Stomach (tissue), 8 donors: ENCODE measurements at regions not wholly inside any gene's neighbourhood (a gene's known extent, or its start where the extent isn't known, plus 50 kb on each side); places are given as distances from the start of the nearest gene placed in this dataset.

Source experiments
- DNase-seq, 2 donors: peaks; one replicate each; pipeline versions ENCODE4 v3.0.0 to v3.0.0-alpha.2; 2013 to 2019
- H3K27ac ChIP-seq, 5 donors: fragments of 200-600 bp in 4 of 5; sonication (generic) in 4 of 5; one replicate each; pipeline ENCODE4 v1.5.1; 2013 to 2019; ENCODE audit warnings: mild to moderate bottlenecking in 1 of 5, moderate library complexity in 1 of 5
- H3K27me3 ChIP-seq, 3 donors: fragments of 200-600 bp; sonication (generic); one replicate each; pipeline ENCODE4 v1.5.1; 2017 to 2019; ENCODE audit warnings: mixed run types in 1 of 3
- H3K36me3 ChIP-seq, 4 donors: fragments of 200-600 bp; sonication (generic); 1 replicate in 3 of 4; 2 replicates in 1 of 4; pipeline ENCODE4 v1.5.1; 2016 to 2019
- H3K4me1 ChIP-seq, 4 donors: fragments of 200-600 bp; sonication (generic); one replicate each; pipeline ENCODE4 v1.5.1; 2016 to 2019
- H3K4me3 ChIP-seq, 4 donors: fragments of 200-600 bp; sonication (generic) in 3 of 4; one replicate each; pipeline ENCODE4 v1.5.1; 2016 to 2019; ENCODE audit warnings: mild to moderate bottlenecking in 1 of 4
- H3K9me3 ChIP-seq, 4 donors: fragments of 200-600 bp; sonication (generic); one replicate each; pipeline ENCODE4 v1.5.1; 2016 to 2019
- EP300 ChIP-seq: sonication (generic); formaldehyde crosslinking; IDR thresholded peaks from one replicate; pipeline ENCODE4 v1.6.1; 2017; ENCODE audit warnings: antibody characterized with exemption
- POLR2A ChIP-seq, 4 donors: fragments of 450-650 bp; IDR thresholded peaks; one replicate each; pipeline ENCODE4 v1.6.1; 2016; ENCODE audit warnings: antibody characterized with exemption in 4 of 4, control low read depth in 2 of 4, mild to moderate bottlenecking in 1 of 4, moderate library complexity in 1 of 4
- POLR2AphosphoS5 ChIP-seq, 3 donors: sonication (generic); formaldehyde crosslinking; IDR thresholded peaks; one replicate each; pipeline ENCODE4 v1.6.1; 2016; ENCODE audit warnings: antibody characterized with exemption in 3 of 3
- WGBS, 5 donors: extraction: QIAGEN DNeasy Blood & Tissue Kit in 3 of 5; methylation state at CpG; one replicate each; pipeline versions ENCODE4 v1.1.5 to v1.1.7; 2013 to 2018; 5-methylcytosine and 5-hydroxymethylcytosine counted together
- intact Hi-C: fragments of 100-400 bp; cut with DNase I; formaldehyde crosslinking; loops from one replicate; pipeline ENCODE4 v1.15.1; 2023; ENCODE audit warnings: low total_unique reads
- TF ChIP-seq, protein P1 (sequence below), 7 experiments: fragments of 450-650 bp in 4 of 7; fragments of 200-600 bp in 3 of 7; sonication (generic) in 3 of 7; IDR thresholded peaks; one replicate each; pipeline ENCODE4 v1.5.1; 2016 to 2019; ENCODE audit warnings: antibody characterized with exemption in 7 of 7, control low read depth in 2 of 7, mild to moderate bottlenecking in 1 of 7
- donor health status: healthy with polysubstance abuse.
- donor health status: Bipolar disorder and iron deficiency.
- donor health status: healthy.

DNA sequence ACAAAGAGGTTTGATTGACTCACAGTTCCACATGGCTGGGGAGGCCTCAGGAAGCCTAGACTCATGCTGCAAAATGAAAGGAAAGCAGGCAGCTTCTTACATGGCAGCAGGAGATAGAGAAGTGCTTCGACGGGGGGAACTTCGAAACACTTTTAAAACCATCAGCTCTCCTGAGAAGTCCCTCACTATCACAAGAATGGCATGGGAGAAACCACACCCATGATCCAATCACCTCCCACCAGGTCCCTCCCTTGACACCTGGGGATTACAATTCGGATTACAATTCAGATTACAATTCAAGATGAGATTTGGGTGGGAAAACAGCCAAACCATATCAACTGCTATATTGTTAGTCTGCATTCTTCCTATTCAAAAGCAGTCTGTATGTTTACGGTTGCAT is 322.3 kb upstream of the ISL1 start:
- Histone ChIP-seq H3K27ac (no peak overlapping the region), H3K4me1 (no peaks in the 10 kb centered on the region), H3K4me3 (no peak overlapping the region), H3K27me3 (no peaks in the 10 kb centered on the region), H3K9me3 (peaks cover 0 to 17% (median 13%) of the 10 kb centered on the region in 4 donors), H3K36me3 (no peaks in the 10 kb centered on the region)
- TF ChIP-seq EP300: no peak
- TF ChIP-seq POLR2A (IDR thresholded peaks at IDR 0.05): no peak
- TF ChIP-seq POLR2AphosphoS5 (IDR thresholded peaks at IDR 0.05): no peak
- TF ChIP-seq, protein P1, sequence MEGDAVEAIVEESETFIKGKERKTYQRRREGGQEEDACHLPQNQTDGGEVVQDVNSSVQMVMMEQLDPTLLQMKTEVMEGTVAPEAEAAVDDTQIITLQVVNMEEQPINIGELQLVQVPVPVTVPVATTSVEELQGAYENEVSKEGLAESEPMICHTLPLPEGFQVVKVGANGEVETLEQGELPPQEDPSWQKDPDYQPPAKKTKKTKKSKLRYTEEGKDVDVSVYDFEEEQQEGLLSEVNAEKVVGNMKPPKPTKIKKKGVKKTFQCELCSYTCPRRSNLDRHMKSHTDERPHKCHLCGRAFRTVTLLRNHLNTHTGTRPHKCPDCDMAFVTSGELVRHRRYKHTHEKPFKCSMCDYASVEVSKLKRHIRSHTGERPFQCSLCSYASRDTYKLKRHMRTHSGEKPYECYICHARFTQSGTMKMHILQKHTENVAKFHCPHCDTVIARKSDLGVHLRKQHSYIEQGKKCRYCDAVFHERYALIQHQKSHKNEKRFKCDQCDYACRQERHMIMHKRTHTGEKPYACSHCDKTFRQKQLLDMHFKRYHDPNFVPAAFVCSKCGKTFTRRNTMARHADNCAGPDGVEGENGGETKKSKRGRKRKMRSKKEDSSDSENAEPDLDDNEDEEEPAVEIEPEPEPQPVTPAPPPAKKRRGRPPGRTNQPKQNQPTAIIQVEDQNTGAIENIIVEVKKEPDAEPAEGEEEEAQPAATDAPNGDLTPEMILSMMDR (IDR thresholded peaks at IDR 0.05): no peak
- WGBS, 5 donors: 63 to 71% (median 69%) methylated on average over 5 of the region's 5 CpGs
- no peak for DNase-seq
- intact Hi-C loops: no loop called here

DNA sequence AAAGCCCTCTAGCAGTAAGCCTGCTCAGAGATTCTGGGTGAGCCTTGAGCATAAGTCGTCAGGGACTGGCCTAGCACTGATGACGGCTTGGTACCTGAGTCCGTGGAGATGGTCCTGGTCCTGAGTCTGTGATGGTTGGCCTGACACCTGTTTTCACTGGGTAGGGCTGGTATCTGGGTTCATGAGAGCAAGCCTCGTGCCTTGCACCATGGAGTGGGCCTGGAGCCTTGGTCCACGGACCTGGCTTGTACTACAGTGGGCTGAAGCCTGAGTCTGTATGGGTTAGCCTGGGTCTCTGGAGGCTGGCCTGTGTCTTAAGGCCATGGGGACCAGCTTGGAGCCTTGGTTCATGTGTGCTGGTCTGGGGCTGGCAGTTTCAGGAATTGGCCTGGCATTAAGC is 310.3 kb upstream of the ISL1 start:
- 82 to 91% (median 89%) methylated on average over 3 to 5 of the region's 5 CpGs for WGBS, 5 donors

DNA sequence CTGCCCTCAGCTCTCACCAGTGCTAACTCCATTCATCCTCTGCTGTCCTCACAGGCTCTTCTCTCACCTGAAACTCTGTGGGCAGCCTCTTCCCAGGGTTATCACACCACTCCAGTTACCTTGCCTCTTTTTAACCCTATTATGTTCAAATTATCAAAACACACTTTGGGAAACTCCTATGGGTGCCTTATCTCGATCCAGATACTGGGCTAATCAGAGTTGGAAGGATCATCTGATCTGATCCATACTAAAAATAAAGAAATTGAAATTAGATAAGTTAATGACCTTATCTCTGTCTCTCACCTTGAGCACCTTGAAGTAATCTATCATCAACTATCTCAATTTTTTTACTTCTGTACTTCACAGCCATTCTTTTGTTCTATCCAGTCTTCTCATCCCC is 300.5 kb upstream of the ISL1 start:
- intact Hi-C loops: no loop called here
- Histone ChIP-seq H3K27ac (no peak overlapping the region), H3K36me3 (no peaks in the 10 kb centered on the region), H3K27me3 (no peaks in the 10 kb centered on the region), H3K9me3 (no peaks in the 10 kb centered on the region), H3K4me1 (no peaks in the 10 kb centered on the region), H3K4me3 (no peak overlapping the region)
- no peak for DNase-seq
- WGBS, 5 donors: 31 to 58% (median 38%) methylated on average over 1 of the region's 1 CpG
- TF ChIP-seq EP300: no peak
- no peak for TF ChIP-seq POLR2AphosphoS5 (IDR thresholded peaks at IDR 0.05)
- TF ChIP-seq POLR2A (IDR thresholded peaks at IDR 0.05): no peak
- TF ChIP-seq, protein P1 (IDR thresholded peaks at IDR 0.05): no peak

More for the DNA sequence above, 310.3 kb upstream of the ISL1 start:
- Histone ChIP-seq H3K36me3 (no peaks in the 10 kb centered on the region), H3K27ac (no peak overlapping the region), H3K4me3 (no peak overlapping the region), H3K4me1 (no peaks in the 10 kb centered on the region), H3K27me3 (no peaks in the 10 kb centered on the region), H3K9me3 (peaks cover 0 to 38% (median 10%) of the 10 kb centered on the region in 4 donors)
- TF ChIP-seq POLR2AphosphoS5 (IDR thresholded peaks at IDR 0.05) (no peak), EP300 (no peak), POLR2A (IDR thresholded peaks at IDR 0.05) (no peak)
- TF ChIP-seq, protein P1 (IDR thresholded peaks at IDR 0.05): no peak
- no peak for DNase-seq
- intact Hi-C loops: no loop called here

DNA sequence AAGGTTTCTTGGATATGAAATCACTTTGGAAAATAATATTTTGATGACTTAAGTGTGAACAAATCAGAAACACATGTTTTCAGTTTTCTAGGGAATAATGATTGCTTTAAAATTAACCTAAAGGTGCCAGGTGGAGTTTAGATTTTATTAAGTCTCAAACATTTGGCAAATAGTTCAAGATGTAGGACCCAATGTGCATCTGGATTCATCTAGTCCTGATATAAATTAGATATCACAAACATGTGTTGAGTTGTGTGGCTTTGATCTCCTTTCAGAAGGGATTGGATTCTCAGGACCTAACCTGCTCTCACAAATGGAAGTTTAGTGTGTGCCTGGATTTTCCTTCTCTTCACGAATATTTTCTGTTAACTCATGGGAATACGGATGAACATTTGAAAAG is 291.4 kb upstream of the ISL1 start:
- intact Hi-C loops: no loop called here
- WGBS, 5 donors: 85 to 96% (median 92%) methylated on average over 2 of the region's 2 CpGs
- no peaks in the 10 kb centered on the region for H3K36me3 ChIP-seq
- H3K27me3 ChIP-seq: no peaks in the 10 kb centered on the region
- H3K4me1 ChIP-seq: no peaks in the 10 kb centered on the region
- H3K4me3 ChIP-seq: no peak overlapping the region
- DNase-seq: no peak
- no peaks in the 10 kb centered on the region for H3K9me3 ChIP-seq
- H3K27ac ChIP-seq: no peak overlapping the region
- TF ChIP-seq, protein P1 (IDR thresholded peaks at IDR 0.05): no peak
- no peak for TF ChIP-seq POLR2A (IDR thresholded peaks at IDR 0.05)
- TF ChIP-seq EP300: no peak
- no peak for TF ChIP-seq POLR2AphosphoS5 (IDR thresholded peaks at IDR 0.05)
